ENCODE measurements at regions not wholly inside any gene's neighbourhood (a gene's known extent, or its start where the extent isn't known, plus 50 kb on each side); places are given as distances from the start of the nearest gene placed in this dataset.
A peak's percentile ranks its signal among the peaks of the same experiment; 100 is the strongest.
"Not testable (repeated sequence)": the region's sequence is repeated elsewhere in the genome, so short reads cannot be mapped to it uniquely, and the experiment has no call there.

DNA sequence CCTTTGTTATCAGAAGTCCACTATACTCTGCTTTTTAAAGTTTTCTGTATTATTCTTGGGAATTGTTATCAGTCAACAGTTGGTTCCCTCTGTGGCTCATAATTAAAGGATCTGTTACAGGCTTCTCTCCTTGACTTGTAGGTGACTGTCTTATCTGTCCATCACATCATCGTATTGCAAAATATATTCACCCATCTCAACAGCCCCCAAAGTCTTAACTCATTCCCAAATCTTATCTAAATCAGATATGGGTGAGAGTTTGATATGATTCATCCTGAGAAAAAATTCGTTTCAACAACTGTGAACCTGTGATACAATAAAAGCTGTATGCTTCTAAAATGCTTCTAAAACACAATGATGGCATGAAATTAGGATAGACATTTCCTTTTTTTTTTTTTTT is 1245.6 kb upstream of the RAG2 start:
- DNase-seq = no peak

DNA sequence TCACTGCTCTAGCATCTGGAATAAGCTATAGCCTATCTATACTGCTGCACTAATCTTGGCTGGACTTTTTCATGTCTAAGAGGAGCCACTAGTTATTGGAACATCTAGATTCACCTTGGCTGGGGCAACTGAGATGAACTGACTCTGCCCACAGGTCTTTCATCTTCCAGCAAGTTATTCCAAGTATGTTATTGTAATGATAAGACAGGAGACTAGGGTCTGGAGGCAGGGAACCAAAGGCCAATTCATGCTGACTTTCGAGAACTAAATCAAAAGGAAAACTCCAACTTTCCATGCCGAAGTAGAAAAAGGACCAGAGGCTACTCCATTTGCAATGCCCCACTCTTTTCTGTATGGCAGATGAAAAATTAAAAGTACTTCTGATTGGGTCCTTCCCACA is 1243.0 kb upstream of the RAG2 start:
- DNase-seq = no peak

DNA sequence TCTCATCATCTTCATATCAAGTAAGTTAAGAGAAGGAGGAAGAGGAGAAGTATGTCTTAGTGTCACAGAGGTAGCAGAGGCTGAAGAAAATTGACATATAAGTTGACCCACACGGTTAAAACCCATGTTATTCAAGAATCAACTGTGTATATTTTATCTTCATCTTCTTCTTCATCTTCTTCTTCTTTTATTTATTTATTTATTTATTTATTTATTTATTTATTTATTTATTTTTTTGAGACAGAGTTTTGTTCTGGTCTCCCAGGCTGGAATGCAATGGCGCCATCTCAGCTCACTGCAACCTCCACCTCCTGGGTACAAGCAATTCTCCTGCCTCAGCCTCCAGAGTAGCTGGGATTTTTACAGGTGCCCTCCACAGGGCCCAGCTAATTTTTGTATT is 1242.3 kb upstream of the RAG2 start:
- DNase-seq = not testable (repeated sequence)

DNA sequence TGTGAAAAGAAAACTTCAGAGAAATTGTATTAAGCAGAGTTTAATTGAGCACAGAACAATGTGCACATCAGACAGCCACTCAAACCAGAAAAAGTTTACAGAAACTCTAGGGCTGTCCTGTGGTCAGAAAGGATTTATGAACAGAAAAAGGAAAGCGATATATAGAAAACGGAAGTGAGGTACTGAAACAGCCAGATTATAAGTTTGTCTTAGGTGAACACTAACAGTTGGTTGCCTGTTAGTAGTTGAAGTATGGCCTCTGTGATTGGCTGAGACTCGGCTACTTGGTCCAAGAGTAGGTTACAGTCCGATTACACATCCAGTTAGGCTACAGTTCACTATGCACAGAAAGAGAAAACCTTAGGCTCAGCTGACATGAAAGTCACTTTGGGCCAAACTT is 1232.5 kb upstream of the RAG2 start:
- no peak for DNase-seq

DNA sequence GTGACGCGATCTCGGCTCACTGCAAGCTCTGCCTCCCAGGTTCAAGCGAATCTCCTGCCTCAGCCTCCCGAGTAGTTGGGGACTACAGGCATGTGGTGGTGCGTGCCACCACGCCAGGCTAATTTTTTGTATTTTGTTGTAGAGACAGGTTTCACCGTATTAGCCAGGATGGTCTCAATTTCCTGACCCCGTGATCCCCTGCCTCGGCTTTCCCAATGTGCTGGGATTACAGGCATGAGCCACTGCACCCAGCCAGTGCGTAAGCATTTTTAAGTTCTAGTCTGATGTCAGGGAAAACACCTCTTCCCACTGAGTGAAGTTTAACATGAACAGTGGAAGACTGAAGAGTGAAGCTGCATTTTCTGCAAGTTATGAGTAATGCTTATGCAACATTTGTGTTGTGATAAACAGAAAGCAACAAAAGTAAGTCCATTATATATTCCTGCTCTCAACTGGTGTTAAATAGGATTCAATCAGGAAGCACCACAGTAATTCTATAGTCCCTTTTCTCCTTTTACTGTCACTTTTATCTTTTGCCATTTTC is 1219.8 kb upstream of the RAG2 start:
- DNase-seq = no peak

DNA sequence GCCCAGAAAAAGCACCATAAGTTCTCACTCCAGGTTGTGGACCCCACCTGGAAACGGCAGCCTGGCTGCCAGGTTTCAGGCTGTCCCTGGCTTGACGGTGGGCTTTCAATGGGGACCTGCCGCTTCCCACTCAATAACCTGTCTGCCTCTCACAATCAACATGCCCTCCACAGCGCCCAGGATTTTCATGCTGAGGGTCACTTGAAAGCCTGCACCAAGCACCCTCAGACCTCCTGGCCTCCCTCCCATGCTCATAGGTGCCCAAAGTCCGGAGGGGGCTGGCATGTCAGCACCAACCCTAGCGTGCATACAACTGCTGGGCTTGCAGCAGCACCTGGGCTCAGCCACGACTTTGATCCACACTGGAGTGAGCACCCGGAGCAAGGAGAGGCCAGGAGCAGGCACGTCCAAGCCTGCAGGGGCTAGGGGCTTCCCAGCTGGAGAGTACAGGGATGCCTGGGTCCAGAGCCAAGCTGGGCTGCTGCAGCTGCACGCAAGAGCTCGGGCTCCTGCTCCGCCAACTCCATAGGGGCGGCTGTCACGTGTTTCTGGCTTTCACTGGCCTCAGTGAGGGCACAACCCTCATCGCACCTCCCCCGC is 1214.3 kb upstream of the RAG2 start:
- no peak for DNase-seq

DNA sequence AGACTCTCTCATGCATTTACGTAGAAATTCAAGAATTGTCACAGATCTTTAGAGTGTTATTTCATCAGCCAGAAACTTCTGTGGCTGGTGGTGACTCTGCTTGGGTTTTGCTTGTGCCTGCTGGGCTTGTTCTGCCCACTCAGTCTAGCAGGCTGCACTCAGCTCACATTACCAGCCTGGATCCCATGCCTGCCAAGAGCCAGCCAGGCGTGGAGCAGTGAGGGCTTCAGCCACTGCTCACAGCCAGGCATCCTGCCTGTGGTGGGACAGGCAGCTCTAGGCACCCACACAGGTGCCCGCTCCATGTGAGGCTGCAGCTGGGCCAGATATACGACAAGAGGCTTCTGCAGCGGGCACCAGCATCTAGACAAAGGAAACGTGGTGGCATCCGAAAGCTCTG is 1213.3 kb upstream of the RAG2 start:
- DNase-seq = peak; percentile 16

DNA sequence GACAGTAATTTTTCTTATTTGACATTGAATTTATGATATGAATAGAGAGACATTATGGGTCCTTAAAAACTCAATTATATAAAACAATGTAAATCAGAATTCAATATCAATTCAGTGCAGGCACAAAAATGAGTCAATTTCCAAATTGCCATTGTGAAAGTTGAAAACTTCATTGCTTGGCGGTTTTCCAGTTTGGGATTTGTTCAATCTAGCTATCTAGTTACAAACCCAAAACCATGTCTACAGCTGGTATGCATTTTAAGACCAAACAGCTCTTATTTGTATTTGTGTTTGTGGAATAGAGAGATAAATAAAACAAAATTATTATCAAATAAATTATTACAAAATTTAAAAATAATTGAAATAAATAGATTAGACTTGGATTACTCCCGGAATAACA is 1206.6 kb upstream of the RAG2 start:
- DNase-seq = no peak

DNA sequence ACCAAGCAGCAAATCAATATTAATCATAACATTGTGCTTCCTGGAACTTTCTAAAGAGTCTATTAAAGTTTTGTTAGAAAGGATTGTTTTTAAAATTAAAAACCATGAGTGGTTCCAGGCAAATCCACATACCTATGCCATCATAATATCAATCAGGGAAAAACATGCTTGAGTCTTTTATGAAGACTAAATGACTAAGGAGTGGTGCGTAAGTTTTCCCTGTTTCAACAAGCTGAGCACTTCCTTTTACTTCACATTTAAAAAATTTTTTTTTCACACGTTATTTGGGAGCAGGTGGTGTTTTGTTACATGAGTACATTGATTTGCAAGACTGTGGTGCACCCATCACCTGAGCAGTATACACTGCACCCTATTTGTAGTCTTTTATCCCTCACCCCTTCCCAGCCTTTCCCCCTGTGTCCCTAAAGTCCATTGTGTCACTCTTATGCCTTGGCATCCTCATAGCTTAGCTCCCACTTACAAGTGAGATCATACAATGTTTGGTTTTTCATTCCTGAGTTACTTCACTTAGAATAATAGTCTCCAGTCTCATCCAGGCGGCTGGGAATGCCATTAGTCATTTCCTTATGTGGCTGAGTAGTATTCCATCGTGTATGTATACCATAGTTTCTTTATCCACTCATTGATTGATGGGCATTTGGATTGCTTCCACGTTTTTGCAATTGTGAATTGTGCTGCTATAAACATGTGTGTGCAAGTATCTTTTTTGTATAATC is 1190.3 kb upstream of the RAG2 start:
- no peak for DNase-seq

DNA sequence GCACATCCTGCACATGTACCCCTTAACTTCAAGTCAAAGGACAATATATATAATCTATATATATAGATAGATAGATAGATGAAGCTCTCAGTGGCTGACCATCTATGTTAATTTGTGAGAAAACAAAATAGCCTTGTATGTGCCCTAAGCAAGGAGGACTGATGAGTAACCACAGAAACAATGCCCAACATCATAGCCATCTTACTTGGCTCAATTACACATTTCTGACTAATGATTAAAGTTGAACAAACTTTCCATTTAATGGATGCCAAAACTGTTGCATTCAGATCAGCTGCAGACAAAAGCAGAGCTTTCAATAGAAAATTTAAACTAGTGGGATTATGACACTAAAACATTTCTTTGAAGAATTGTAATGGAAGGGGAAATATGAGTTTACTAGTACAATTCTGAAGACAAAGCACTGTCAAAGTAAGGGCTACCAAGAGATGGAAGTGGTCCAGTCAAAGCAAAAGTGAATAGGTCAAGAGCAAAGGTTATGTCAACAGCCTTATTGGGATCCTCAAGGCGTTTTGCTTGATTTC is 1188.2 kb upstream of the RAG2 start:
- no peak for DNase-seq

DNA sequence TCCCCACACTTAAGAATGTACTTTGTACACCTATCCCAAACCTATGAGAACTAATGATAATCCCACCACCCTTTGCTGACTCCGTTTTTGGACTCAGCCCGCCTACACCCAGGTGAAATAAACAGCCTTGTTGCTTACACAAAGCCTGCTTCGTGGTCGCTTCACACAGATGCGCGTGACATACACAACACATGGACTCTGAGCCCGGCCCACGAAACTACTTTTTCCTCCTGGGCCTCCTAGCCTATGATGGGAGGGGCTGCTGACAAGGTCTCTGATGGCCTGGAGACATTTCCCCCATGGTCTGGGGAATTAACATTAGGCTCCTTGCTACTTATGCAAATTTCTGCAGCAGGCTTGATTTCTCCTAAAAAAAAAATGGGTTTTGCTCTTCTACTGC is 1176.4 kb upstream of the RAG2 start:
- DNase-seq = no peak

DNA sequence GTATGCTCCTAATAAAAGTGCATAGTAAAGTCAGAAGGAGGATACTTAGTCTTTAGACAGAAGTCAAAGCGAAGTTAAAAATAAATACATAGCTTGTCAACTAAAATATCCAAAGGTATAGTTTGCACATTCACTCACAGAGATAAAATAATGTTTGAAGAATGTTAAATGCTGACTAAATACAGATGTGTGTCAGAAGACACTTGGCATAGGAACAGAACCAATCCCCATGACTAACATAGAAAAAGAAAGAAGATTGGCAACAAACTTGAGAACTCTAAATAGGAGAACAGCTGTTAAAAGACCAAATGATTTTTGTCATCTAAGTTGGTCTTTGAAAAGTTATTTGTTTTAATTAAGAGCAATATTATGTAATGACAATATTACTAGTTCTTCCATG is 1172.1 kb upstream of the RAG2 start:
- DNase-seq = no peak

DNA sequence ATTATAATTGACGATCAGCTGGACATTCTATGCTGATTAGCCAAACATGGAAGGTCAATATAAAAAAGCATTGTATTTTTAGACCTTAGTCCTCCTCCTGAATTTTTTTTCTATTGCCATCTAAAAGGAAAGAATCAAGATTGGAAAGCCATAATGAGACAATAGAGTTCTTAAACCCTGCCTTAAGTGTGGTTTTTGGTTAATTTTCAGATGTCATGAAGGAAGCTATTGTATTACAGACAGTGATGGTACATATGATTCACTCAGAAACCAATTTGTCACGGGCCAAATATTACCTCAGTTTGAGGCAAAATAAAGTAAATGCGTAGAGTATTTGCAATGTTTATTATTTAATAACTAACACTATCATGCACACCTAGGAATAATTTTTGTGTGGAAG is 1164.0 kb upstream of the RAG2 start:
- no peak for DNase-seq

DNA sequence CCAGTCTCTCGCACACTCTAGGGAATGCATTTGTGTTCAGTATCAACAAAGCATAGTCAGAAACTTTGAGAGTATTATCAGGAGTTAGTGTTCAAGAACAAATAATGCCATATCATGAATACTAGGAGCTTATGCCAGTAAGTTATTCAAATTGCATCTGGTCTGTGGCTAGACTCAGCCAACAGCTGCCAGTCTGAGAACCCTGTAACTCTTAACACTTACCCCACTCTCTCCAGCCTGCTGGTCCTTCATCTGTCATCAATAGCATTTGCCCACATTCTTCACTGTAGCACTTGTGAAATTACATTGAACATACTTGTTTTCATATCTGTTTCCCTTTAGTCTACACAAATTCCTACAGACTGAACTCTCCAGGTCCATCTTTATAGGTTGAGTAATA is 1157.5 kb upstream of the RAG2 start:
- DNase-seq = peak; percentile 40

DNA sequence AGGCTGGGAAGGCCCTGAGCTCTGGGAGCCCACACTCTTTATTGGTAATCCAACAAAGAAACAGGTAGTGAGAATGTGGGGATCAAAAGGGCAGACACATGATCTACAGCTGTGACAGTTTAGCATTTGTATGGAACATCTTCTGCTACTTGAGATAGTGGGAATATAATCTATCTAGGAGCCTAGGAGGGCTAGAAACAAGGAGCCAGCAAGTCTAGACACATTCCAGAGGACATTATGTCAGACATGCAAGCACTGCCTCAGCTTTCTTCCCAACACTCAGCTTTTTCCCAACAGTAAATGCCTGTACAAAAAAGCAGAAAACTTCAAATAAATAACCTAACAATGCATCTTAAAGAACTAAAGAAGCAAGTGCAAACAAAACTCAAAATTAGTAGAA is 1150.6 kb upstream of the RAG2 start:
- no peak for DNase-seq

DNA sequence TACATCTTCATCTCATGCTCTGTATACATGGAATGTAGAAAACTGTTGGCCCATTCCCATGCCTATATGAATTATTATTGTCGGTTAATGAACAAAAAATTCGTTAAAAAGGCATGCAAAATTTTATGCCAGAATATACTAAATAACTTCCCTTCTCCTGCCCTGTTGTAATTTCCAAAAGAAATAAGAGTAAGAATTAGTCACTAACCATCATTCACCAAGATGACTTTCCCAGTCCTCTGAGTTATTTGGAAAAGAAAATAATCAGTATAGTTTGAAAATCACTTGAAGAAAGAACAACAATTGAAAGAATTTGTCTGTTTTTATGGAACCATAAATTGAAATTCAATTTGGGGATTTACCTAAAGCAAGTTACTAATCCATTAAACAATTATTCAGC is 1149.1 kb upstream of the RAG2 start:
- DNase-seq = no peak

DNA sequence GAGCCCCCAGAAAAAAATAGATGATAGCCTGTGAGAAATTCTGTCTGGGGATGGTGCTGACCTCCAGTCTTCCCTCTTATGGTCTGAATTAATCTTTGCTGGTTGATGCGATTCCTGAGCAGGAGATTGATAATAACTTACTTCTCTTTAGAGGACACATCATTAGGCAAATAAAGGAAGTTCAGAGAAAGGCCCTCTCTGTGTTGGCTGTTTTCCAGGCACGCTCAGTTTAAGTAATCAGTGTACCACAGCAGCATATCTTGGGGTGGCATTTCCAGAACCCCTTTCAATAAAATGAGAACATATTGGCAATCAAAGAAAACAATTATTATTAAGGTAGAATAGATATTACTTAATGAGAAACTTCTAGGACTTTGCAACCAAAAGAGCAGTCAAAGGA is 1129.3 kb upstream of the RAG2 start:
- DNase-seq = no peak

DNA sequence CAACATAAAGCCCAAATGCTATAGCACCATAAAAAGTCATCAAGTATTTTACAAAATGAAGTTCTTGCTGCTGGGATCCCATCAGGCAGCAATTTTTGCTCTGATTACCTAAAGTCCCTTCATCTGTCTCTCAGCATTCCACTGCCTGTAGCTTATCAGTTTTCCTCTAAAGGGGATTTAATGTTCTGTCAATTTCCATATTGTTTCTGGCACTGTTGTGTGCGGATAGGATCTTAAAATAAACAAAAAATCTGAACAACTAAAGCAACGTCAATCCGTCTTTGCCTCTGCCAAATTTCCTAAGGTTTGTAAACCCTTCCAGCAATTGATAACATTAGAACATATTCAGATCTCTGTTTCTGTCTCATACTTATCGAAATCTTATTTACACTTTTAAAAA is 1126.3 kb upstream of the RAG2 start:
- no peak for DNase-seq

DNA sequence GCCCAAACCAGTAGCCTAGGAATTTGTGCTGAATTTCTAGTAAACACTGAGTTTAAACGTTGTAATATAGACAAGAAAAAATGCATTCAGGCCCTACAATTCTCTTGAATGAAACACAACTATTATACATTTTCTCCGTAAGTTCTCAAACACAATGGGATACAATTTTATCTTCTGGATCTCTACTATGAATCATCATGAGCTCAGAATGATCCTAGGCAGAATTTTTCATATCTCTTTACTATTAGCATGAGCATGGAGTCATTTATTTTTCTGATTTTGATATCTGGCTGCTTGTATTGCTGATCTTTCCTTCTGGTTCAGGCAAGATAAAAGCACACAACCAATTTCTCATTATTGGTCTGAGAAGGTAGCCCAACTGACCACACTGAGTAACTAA is 1123.4 kb upstream of the RAG2 start:
- DNase-seq = no peak

DNA sequence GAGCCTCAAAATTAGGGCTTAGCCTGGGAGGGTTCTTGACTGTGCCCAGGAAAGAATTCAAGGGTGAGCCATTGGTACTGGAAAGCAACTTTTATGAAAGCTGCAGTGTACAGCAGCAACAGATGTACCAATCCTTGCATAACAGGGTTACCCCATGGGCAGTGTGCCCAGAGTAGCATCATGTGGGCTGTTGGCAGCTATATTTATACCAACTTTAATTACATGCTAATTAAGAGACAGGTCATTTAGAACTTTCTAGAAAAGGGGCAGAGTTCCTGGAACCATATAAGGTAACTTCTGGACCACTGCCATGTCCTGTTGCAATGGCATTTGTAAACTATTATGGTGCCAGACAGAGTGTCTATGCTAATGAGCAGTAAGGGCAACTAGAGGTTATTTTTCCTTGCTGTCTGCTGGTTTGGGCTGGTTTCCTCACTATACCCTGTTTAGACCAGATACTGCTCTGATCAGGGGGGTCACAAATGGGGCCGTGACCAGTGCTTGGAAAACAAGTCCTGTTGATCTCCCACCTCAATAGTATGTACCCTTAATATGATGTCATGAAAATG is 1120.5 kb upstream of the RAG2 start:
- peak; percentile 73 for DNase-seq

DNA sequence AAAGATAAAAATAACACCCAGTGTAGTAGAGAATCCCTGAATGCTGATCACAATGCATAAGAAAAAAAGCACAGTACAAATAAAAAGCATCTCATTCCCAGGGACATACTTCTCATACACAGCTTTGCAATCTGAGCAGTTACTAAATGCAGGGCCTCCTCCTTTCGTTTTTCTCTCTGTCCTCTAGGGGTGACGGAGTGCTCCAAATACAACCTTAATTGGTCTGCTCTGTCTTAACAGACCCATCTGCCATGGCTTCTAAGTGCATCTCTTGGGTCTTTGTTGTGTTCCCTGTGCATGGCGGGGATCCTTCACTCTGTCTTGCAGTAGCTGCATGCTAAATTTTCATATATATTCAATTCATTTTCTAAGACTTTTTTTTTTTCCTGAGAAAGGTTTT is 1114.2 kb upstream of the RAG2 start:
- DNase-seq = peak; percentile 21

DNA sequence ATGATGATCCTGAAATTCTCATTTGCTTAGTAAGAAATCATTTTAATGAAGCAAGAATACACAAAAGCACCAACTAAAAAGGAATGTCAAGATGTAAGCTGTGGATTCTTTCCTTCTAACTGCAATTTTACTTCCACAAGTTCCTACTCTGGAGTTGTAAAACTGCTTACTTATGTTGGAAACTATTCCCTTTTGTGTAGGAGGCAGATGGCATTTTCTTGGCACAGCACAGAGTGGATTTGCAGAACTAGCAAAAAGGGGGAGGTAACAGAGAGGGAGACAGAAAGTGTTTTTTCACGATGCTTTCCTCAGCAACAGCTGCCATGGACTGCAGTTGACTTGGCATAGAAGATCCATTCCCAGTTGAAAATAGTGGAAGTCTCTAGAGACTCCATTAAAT is 1112.0 kb upstream of the RAG2 start:
- DNase-seq = peak; percentile 87

DNA sequence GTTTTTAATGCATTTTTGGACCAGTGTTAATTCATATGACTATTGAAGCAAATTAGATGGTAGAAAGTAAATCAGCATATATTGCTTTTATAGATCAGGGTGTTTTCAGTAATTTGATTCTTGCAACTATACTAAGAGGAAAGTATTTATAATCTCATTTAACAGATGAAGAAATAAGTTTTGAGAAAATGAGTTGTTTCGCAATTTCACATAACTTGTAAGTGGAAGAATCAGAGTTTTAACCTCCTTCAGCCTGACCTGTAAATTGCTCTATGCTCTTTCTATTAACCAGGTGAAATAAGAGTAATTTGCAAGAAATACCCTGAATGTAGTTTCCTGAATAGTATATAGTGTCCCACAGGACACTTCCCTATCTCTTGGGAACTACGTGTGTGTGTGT is 1106.8 kb upstream of the RAG2 start:
- DNase-seq = no peak

DNA sequence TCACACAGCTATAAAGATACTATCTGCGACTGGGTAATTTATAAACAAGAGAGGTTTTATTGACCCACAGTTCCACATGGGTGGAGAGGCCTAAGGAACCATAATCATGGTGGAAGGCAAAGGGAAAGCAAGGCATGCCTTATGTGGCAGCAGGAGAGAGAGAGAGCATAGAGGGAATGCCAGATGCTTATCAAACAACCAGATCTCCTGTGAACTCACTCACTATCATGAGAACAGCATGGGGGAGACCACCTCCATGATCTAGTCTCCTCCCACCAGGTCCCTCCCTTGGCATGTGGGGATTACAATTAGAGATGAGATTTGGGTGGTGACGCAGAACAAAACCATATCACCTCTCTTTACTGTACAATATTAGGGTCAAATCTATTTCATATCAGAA is 1101.6 kb upstream of the RAG2 start:
- DNase-seq = no peak

Data from NCI-H446 treated with DMSO at 0.1 percent for 48 hours (cell line).